Stimulated activated naive B cell treated with anti-CD40 and anti-IgM and Interleukin-4, amounts not matched to agents 10 μg/mL and 1 μg/mL and 100 μg/mL, for 72 hours (primary cell): ENCODE measurements at regions not wholly inside any gene's neighbourhood (a gene's known extent, or its start where the extent isn't known, plus 50 kb on each side); places are given as distances from the start of the nearest gene placed in this dataset.

ENCODE experiments used
- ATAC-seq, 2 donors: fragments of 150-1000 bp; cut with Tn5 transposase; replicated peaks; 2 replicates each; pipeline ENCODE4 v1.10.0; 2021; ENCODE audit warnings: moderate library complexity in 1 of 2
- DNase-seq: peaks from one replicate; pipeline ENCODE4 v3.0.0; 2021
- H3K27ac Mint-ChIP-seq: one replicate; pipeline ENCODE4 v1.8.0; 2022; ENCODE audit warnings: mild to moderate bottlenecking, mixed read lengths
- H3K27me3 Mint-ChIP-seq, 2 donors: one replicate each; pipeline ENCODE4 v1.8.0; 2022; ENCODE audit warnings: mixed read lengths in 2 of 2
- H3K36me3 Mint-ChIP-seq, 2 donors: one replicate each; pipeline ENCODE4 v1.8.0; 2022; ENCODE audit warnings: mixed read lengths in 2 of 2, mild to moderate bottlenecking in 1 of 2
- H3K4me1 Mint-ChIP-seq, 2 donors: one replicate each; pipeline ENCODE4 v1.8.0; 2022; ENCODE audit warnings: mixed read lengths in 2 of 2, mild to moderate bottlenecking in 1 of 2
- H3K4me3 Mint-ChIP-seq, 2 donors: one replicate each; pipeline ENCODE4 v1.8.0; 2022; ENCODE audit warnings: mild to moderate bottlenecking in 2 of 2, mixed read lengths in 2 of 2, moderate library complexity in 1 of 2
- H3K9me3 Mint-ChIP-seq, 2 donors: one replicate each; pipeline ENCODE4 v1.8.0; 2022; ENCODE audit warnings: mixed read lengths in 2 of 2, mild to moderate bottlenecking in 1 of 2

GRCh38 chr5:136629125-136629792 is 263.9 kb upstream of the TRPC7 start:
- Mint-ChIP-seq H3K36me3 (no peaks in the 10 kb centered on the region), H3K4me1 (no peaks in the 10 kb centered on the region), H3K27ac (no peak overlapping the region), H3K4me3 (no peak overlapping the region), H3K27me3 (no peaks in the 10 kb centered on the region), H3K9me3 (no peaks in the 10 kb centered on the region)
- ATAC-seq (no peak), DNase-seq (no peak)

GRCh38 chr5:136626531-136626930 is 261.2 kb upstream of the TRPC7 start:
- ATAC-seq (no peak), DNase-seq (no peak)
- Mint-ChIP-seq H3K4me3 (no peak overlapping the region), H3K36me3 (no peaks in the 10 kb centered on the region), H3K4me1 (no peaks in the 10 kb centered on the region), H3K27ac (no peak overlapping the region), H3K9me3 (no peaks in the 10 kb centered on the region), H3K27me3 (no peaks in the 10 kb centered on the region)

- no peak overlapping the region for H3K4me3 Mint-ChIP-seq
- H3K9me3 Mint-ChIP-seq: no peaks in the 10 kb centered on the region
- H3K4me1 Mint-ChIP-seq: no peaks in the 10 kb centered on the region
- ATAC-seq (no peak), DNase-seq (no peak)
- no peak overlapping the region for H3K27ac Mint-ChIP-seq
- no peaks in the 10 kb centered on the region for H3K27me3 Mint-ChIP-seq
- no peaks in the 10 kb centered on the region for H3K36me3 Mint-ChIP-seq
These were observed 257.4 kb upstream of the TRPC7 start for GRCh38 chr5:136622747-136623146.

GRCh38 chr5:136621743-136622142 is 256.4 kb upstream of the TRPC7 start:
- DNase-seq (no peak), ATAC-seq (no peak)
- Mint-ChIP-seq H3K4me1 (no peaks in the 10 kb centered on the region), H3K27ac (no peak overlapping the region), H3K9me3 (no peaks in the 10 kb centered on the region), H3K36me3 (no peaks in the 10 kb centered on the region), H3K27me3 (no peaks in the 10 kb centered on the region), H3K4me3 (no peak overlapping the region)

- Mint-ChIP-seq H3K27me3 (no peaks in the 10 kb centered on the region), H3K4me3 (no peak overlapping the region), H3K36me3 (no peaks in the 10 kb centered on the region), H3K27ac (no peak overlapping the region), H3K4me1 (no peaks in the 10 kb centered on the region), H3K9me3 (no peaks in the 10 kb centered on the region)
- ATAC-seq: no peak
- DNase-seq: no peak
These were observed 255.3 kb upstream of the TRPC7 start for GRCh38 chr5:136620621-136621020.

- no peaks in the 10 kb centered on the region for H3K36me3 Mint-ChIP-seq
- DNase-seq (no peak), ATAC-seq (no peak)
- no peaks in the 10 kb centered on the region for H3K9me3 Mint-ChIP-seq
- H3K27ac Mint-ChIP-seq: no peak overlapping the region
- H3K4me3 Mint-ChIP-seq: no peak overlapping the region
- H3K4me1 Mint-ChIP-seq: no peaks in the 10 kb centered on the region
- H3K27me3 Mint-ChIP-seq: no peaks in the 10 kb centered on the region
These were observed 254.7 kb upstream of the TRPC7 start for GRCh38 chr5:136620016-136620419.

- Mint-ChIP-seq H3K4me3 (no peak overlapping the region), H3K36me3 (no peaks in the 10 kb centered on the region), H3K27ac (no peak overlapping the region), H3K9me3 (no peaks in the 10 kb centered on the region), H3K27me3 (no peaks in the 10 kb centered on the region), H3K4me1 (no peaks in the 10 kb centered on the region)
- no peak for DNase-seq
- no peak for ATAC-seq
These were observed 254.2 kb upstream of the TRPC7 start for GRCh38 chr5:136619556-136619955.

GRCh38 chr5:136615251-136616119 is 250.1 kb upstream of the TRPC7 start:
- Mint-ChIP-seq H3K36me3 (no peaks in the 10 kb centered on the region), H3K4me1 (no peaks in the 10 kb centered on the region), H3K9me3 (no peaks in the 10 kb centered on the region), H3K27me3 (no peaks in the 10 kb centered on the region), H3K4me3 (no peak overlapping the region), H3K27ac (no peak overlapping the region)
- ATAC-seq (no peak), DNase-seq (no peak)

GRCh38 chr5:136613230-136613629 is 247.9 kb upstream of the TRPC7 start:
- Mint-ChIP-seq H3K4me3 (no peak overlapping the region), H3K9me3 (no peaks in the 10 kb centered on the region)
- no peak for ATAC-seq

GRCh38 chr5:136605638-136606037 is 240.3 kb upstream of the TRPC7 start:
- peaks cover 6 to 20% of the 10 kb centered on the region in 2 donors for H3K9me3 Mint-ChIP-seq
- ATAC-seq (no peak), DNase-seq (no peak)
- H3K4me1 Mint-ChIP-seq: no peaks in the 10 kb centered on the region
- H3K4me3 Mint-ChIP-seq: no peak overlapping the region
- peaks cover 0 to 5% of the 10 kb centered on the region in 2 donors for H3K36me3 Mint-ChIP-seq
- H3K27me3 Mint-ChIP-seq: no peaks in the 10 kb centered on the region
- H3K27ac Mint-ChIP-seq: no peak overlapping the region

More at GRCh38 chr5:136613230-136613629, 247.9 kb upstream of the TRPC7 start:
- H3K4me1 Mint-ChIP-seq: no peaks in the 10 kb centered on the region
- no peaks in the 10 kb centered on the region for H3K36me3 Mint-ChIP-seq
- no peaks in the 10 kb centered on the region for H3K27me3 Mint-ChIP-seq
- DNase-seq: no peak
- no peak overlapping the region for H3K27ac Mint-ChIP-seq

GRCh38 chr5:136600306-136600705 is 235.0 kb upstream of the TRPC7 start:
- no peaks in the 10 kb centered on the region for H3K27me3 Mint-ChIP-seq
- H3K9me3 Mint-ChIP-seq: peaks cover 17 to 27% of the 10 kb centered on the region in 2 donors
- no peaks in the 10 kb centered on the region for H3K4me1 Mint-ChIP-seq
- ATAC-seq (no peak), DNase-seq (no peak)
- peaks cover 0 to 5% of the 10 kb centered on the region in 2 donors for H3K36me3 Mint-ChIP-seq
- no peak overlapping the region for H3K4me3 Mint-ChIP-seq
- H3K27ac Mint-ChIP-seq: no peak overlapping the region

GRCh38 chr5:136598802-136599404 is 233.6 kb upstream of the TRPC7 start:
- ATAC-seq: no peak
- no peak overlapping the region for H3K4me3 Mint-ChIP-seq
- DNase-seq: no peak
- peaks cover 17 to 27% of the 10 kb centered on the region in 2 donors for H3K9me3 Mint-ChIP-seq
- H3K27me3 Mint-ChIP-seq: no peaks in the 10 kb centered on the region
- H3K4me1 Mint-ChIP-seq: no peaks in the 10 kb centered on the region
- peaks cover 0 to 3% of the 10 kb centered on the region in 2 donors for H3K36me3 Mint-ChIP-seq
- H3K27ac Mint-ChIP-seq: no peak overlapping the region

GRCh38 chr5:136594416-136594815 is 229.1 kb upstream of the TRPC7 start:
- no peaks in the 10 kb centered on the region for H3K4me1 Mint-ChIP-seq
- no peaks in the 10 kb centered on the region for H3K36me3 Mint-ChIP-seq
- H3K27ac Mint-ChIP-seq: no peak overlapping the region
- H3K4me3 Mint-ChIP-seq: no peak overlapping the region
- ATAC-seq: no peak
- H3K9me3 Mint-ChIP-seq: peaks cover 4 to 16% of the 10 kb centered on the region in 2 donors
- H3K27me3 Mint-ChIP-seq: no peaks in the 10 kb centered on the region
- DNase-seq: no peak

GRCh38 chr5:136590581-136590980 is 225.2 kb upstream of the TRPC7 start:
- peaks cover 2 to 13% of the 10 kb centered on the region in 2 donors for H3K9me3 Mint-ChIP-seq
- ATAC-seq (no peak), DNase-seq (no peak)
- H3K4me1 Mint-ChIP-seq: no peaks in the 10 kb centered on the region
- H3K36me3 Mint-ChIP-seq: no peaks in the 10 kb centered on the region
- H3K27ac Mint-ChIP-seq: no peak overlapping the region
- no peaks in the 10 kb centered on the region for H3K27me3 Mint-ChIP-seq
- H3K4me3 Mint-ChIP-seq: no peak overlapping the region

- peaks cover 3% of the 10 kb centered on the region in 2 donors for H3K9me3 Mint-ChIP-seq
- no peak for DNase-seq
These were observed 220.9 kb upstream of the TRPC7 start for GRCh38 chr5:136586196-136586595.

More at GRCh38 chr5:136586196-136586595, 220.9 kb upstream of the TRPC7 start:
- no peak overlapping the region for H3K4me3 Mint-ChIP-seq
- H3K4me1 Mint-ChIP-seq: no peaks in the 10 kb centered on the region
- H3K27me3 Mint-ChIP-seq: no peaks in the 10 kb centered on the region
- H3K27ac Mint-ChIP-seq: no peak overlapping the region
- no peak for ATAC-seq
- H3K36me3 Mint-ChIP-seq: no peaks in the 10 kb centered on the region
